Activated naive CD8-positive, alpha-beta T cell treated with anti-CD3 and anti-CD28 coated beads, Interleukin-2, amount 10 ng/mL, durations not matched to agents 7 days and 5 days (primary cell): ENCODE measurements at regions not wholly inside any gene's neighbourhood (a gene's known extent, or its start where the extent isn't known, plus 50 kb on each side); places are given as distances from the start of the nearest gene placed in this dataset.
"Not testable (repeated sequence)": the region's sequence is repeated elsewhere in the genome, so short reads cannot be mapped to it uniquely, and the experiment has no call there.

Experiments used
- ATAC-seq: fragments of 150-1000 bp; cut with Tn5 transposase; one replicate; pipeline ENCODE4 v1.10.0; 2021; ENCODE audit warnings: low read depth, moderate library complexity
- POLR2A ChIA-PET: fragments of 350-600 bp; sonication (Branson Sonifier 250); formaldehyde crosslinking; loops from one replicate; lab custom pipeline; 2021; ENCODE audit warnings: antibody characterized with exemption; lab: Charles Lee
- DNase-seq: peaks from one replicate; pipeline ENCODE4 v3.0.0; 2021
- H3K27ac Mint-ChIP-seq: one replicate; pipeline ENCODE4 v1.8.0; 2022; ENCODE audit warnings: mild to moderate bottlenecking, mixed read lengths
- H3K27me3 Mint-ChIP-seq: one replicate; pipeline ENCODE4 v1.8.0; 2022; ENCODE audit warnings: mild to moderate bottlenecking, moderate library complexity, mixed read lengths
- H3K36me3 Mint-ChIP-seq: one replicate; pipeline ENCODE4 v1.8.0; 2021; ENCODE audit warnings: mild to moderate bottlenecking, mixed read lengths
- H3K4me1 Mint-ChIP-seq: one replicate; pipeline ENCODE4 v1.8.0; 2021; ENCODE audit warnings: mixed read lengths
- H3K4me3 Mint-ChIP-seq: one replicate; pipeline ENCODE4 v1.8.0; 2022; ENCODE audit warnings: mild to moderate bottlenecking, moderate library complexity, mixed read lengths
- H3K9me3 Mint-ChIP-seq: one replicate; pipeline ENCODE4 v1.8.0; 2021; ENCODE audit warnings: mixed read lengths

- POLR2A ChIA-PET = no interaction called here
- Mint-ChIP-seq H3K27me3 (peaks cover 18% of the 10 kb centered on the region), H3K4me3 (no peak overlapping the region), H3K27ac (no peak overlapping the region), H3K9me3 (no peaks in the 10 kb centered on the region), H3K4me1 (no peaks in the 10 kb centered on the region), H3K36me3 (no peaks in the 10 kb centered on the region)
- DNase-seq = no peak
- ATAC-seq = no peak
Observed at GRCh38 chr3:107184375-107184774, 192.9 kb upstream of the CCDC54 start.

GRCh38 chr3:107188262-107188661 lies 189.0 kb upstream of the CCDC54 start:
- ATAC-seq (no peak), DNase-seq (no peak)
- Mint-ChIP-seq H3K4me1 (no peaks in the 10 kb centered on the region), H3K36me3 (no peaks in the 10 kb centered on the region), H3K4me3 (no peak overlapping the region), H3K27ac (no peak overlapping the region), H3K9me3 (no peaks in the 10 kb centered on the region), H3K27me3 (peaks cover 15% of the 10 kb centered on the region)
- POLR2A ChIA-PET = no interaction called here

- peaks cover 15% of the 10 kb centered on the region for H3K27me3 Mint-ChIP-seq
- H3K36me3 Mint-ChIP-seq = no peaks in the 10 kb centered on the region
- POLR2A ChIA-PET = no interaction called here
- no peak overlapping the region for H3K27ac Mint-ChIP-seq
- no peak for DNase-seq
- H3K9me3 Mint-ChIP-seq = no peaks in the 10 kb centered on the region
- H3K4me1 Mint-ChIP-seq = no peaks in the 10 kb centered on the region
- ATAC-seq = no peak
- no peak overlapping the region for H3K4me3 Mint-ChIP-seq
Observed at GRCh38 chr3:107189158-107189791, 188.0 kb upstream of the CCDC54 start.

- Mint-ChIP-seq H3K4me3 (no peak overlapping the region), H3K27me3 (peaks cover 5% of the 10 kb centered on the region), H3K9me3 (no peaks in the 10 kb centered on the region), H3K4me1 (no peaks in the 10 kb centered on the region), H3K27ac (no peak overlapping the region), H3K36me3 (no peaks in the 10 kb centered on the region)
- ATAC-seq = no peak
- no peak for DNase-seq
- POLR2A ChIA-PET = no interaction called here
Observed at GRCh38 chr3:107193116-107193515, 184.1 kb upstream of the CCDC54 start.

- Mint-ChIP-seq H3K27ac (no peak overlapping the region), H3K4me3 (no peak overlapping the region), H3K9me3 (no peaks in the 10 kb centered on the region), H3K27me3 (peaks cover 12% of the 10 kb centered on the region), H3K36me3 (no peaks in the 10 kb centered on the region), H3K4me1 (no peaks in the 10 kb centered on the region)
- POLR2A ChIA-PET = no interaction called here
- DNase-seq = no peak
- no peak for ATAC-seq
Observed at GRCh38 chr3:107198581-107199181, 178.6 kb upstream of the CCDC54 start.

GRCh38 chr3:107201146-107201545 lies 176.1 kb upstream of the CCDC54 start:
- Mint-ChIP-seq H3K4me3 (no peak overlapping the region), H3K9me3 (no peaks in the 10 kb centered on the region), H3K27me3 (peaks cover 10% of the 10 kb centered on the region), H3K27ac (no peak overlapping the region), H3K36me3 (no peaks in the 10 kb centered on the region), H3K4me1 (no peaks in the 10 kb centered on the region)
- POLR2A ChIA-PET = no interaction called here
- ATAC-seq (no peak), DNase-seq (no peak)

- H3K27me3 Mint-ChIP-seq, H3K4me1 Mint-ChIP-seq, POLR2A ChIA-PET, H3K36me3 Mint-ChIP-seq, H3K9me3 Mint-ChIP-seq, ATAC-seq, DNase-seq, H3K27ac Mint-ChIP-seq, H3K4me3 Mint-ChIP-seq: not testable (repeated sequence)
Observed at GRCh38 chr3:107202885-107203284, 174.4 kb upstream of the CCDC54 start.

- H3K36me3 Mint-ChIP-seq = no peaks in the 10 kb centered on the region
- H3K27me3 Mint-ChIP-seq = peaks cover 14% of the 10 kb centered on the region
Observed at GRCh38 chr3:107204121-107204520, 173.1 kb upstream of the CCDC54 start.

GRCh38 chr3:107205358-107205757 lies 171.9 kb upstream of the CCDC54 start:
- Mint-ChIP-seq H3K27me3 (peaks cover 17% of the 10 kb centered on the region), H3K27ac (no peak overlapping the region), H3K4me3 (no peak overlapping the region), H3K9me3 (no peaks in the 10 kb centered on the region), H3K36me3 (no peaks in the 10 kb centered on the region), H3K4me1 (no peaks in the 10 kb centered on the region)
- no peak for ATAC-seq
- POLR2A ChIA-PET = no interaction called here
- DNase-seq = no peak

More at GRCh38 chr3:107204121-107204520, 173.1 kb upstream of the CCDC54 start:
- H3K4me1 Mint-ChIP-seq = no peaks in the 10 kb centered on the region
- POLR2A ChIA-PET = no interaction called here
- H3K27ac Mint-ChIP-seq = no peak overlapping the region
- no peak for ATAC-seq
- no peaks in the 10 kb centered on the region for H3K9me3 Mint-ChIP-seq
- no peak for DNase-seq
- no peak overlapping the region for H3K4me3 Mint-ChIP-seq

GRCh38 chr3:107206141-107206540 lies 171.1 kb upstream of the CCDC54 start:
- DNase-seq (no peak), ATAC-seq (no peak)
- Mint-ChIP-seq H3K4me1 (no peaks in the 10 kb centered on the region), H3K27ac (no peak overlapping the region), H3K9me3 (no peaks in the 10 kb centered on the region), H3K36me3 (no peaks in the 10 kb centered on the region), H3K27me3 (peaks cover 17% of the 10 kb centered on the region), H3K4me3 (no peak overlapping the region)
- POLR2A ChIA-PET = no interaction called here

GRCh38 chr3:107206945-107207344 lies 170.3 kb upstream of the CCDC54 start:
- Mint-ChIP-seq H3K9me3 (no peaks in the 10 kb centered on the region), H3K4me1 (no peaks in the 10 kb centered on the region), H3K27me3 (peaks cover 16% of the 10 kb centered on the region), H3K27ac (no peak overlapping the region), H3K4me3 (no peak overlapping the region), H3K36me3 (no peaks in the 10 kb centered on the region)
- DNase-seq = no peak
- no peak for ATAC-seq
- POLR2A ChIA-PET = no interaction called here

GRCh38 chr3:107208100-107208499 lies 169.1 kb upstream of the CCDC54 start:
- no peak overlapping the region for H3K4me3 Mint-ChIP-seq
- H3K27ac Mint-ChIP-seq = no peak overlapping the region
- POLR2A ChIA-PET = no interaction called here
- no peaks in the 10 kb centered on the region for H3K4me1 Mint-ChIP-seq
- H3K36me3 Mint-ChIP-seq = no peaks in the 10 kb centered on the region
- DNase-seq (no peak), ATAC-seq (no peak)
- H3K27me3 Mint-ChIP-seq = peaks cover 16% of the 10 kb centered on the region
- H3K9me3 Mint-ChIP-seq = no peaks in the 10 kb centered on the region

GRCh38 chr3:107208796-107209195 lies 168.4 kb upstream of the CCDC54 start:
- Mint-ChIP-seq H3K4me3 (no peak overlapping the region), H3K27me3 (peaks cover 10% of the 10 kb centered on the region), H3K9me3 (no peaks in the 10 kb centered on the region), H3K4me1 (no peaks in the 10 kb centered on the region), H3K36me3 (no peaks in the 10 kb centered on the region), H3K27ac (no peak overlapping the region)
- POLR2A ChIA-PET = no interaction called here
- ATAC-seq (no peak), DNase-seq (no peak)

- ATAC-seq (no peak), DNase-seq (no peak)
- POLR2A ChIA-PET = no interaction called here
- Mint-ChIP-seq H3K4me1 (no peaks in the 10 kb centered on the region), H3K27me3 (peaks cover 9% of the 10 kb centered on the region), H3K27ac (no peak overlapping the region), H3K4me3 (no peak overlapping the region), H3K9me3 (no peaks in the 10 kb centered on the region), H3K36me3 (no peaks in the 10 kb centered on the region)
Observed at GRCh38 chr3:107209302-107209990, 167.8 kb upstream of the CCDC54 start.
